HepG2 (cell line): ENCODE measurements at regions not wholly inside any gene's neighbourhood (a gene's known extent, or its start where the extent isn't known, plus 50 kb on each side); places are given as distances from the start of the nearest gene placed in this dataset.

ENCODE experiments used
- BRCA1 ChIP-seq: sonication (generic); formaldehyde crosslinking; IDR thresholded peaks from 2 replicates; pipeline ENCODE4 v1.4.0; 2020; ENCODE audit warnings: missing genetic modification reagents
- EED ChIP-seq: sonication (generic); formaldehyde crosslinking; IDR thresholded peaks from 2 replicates; pipeline ENCODE4 v1.5.0; 2020; ENCODE audit warnings: mild to moderate bottlenecking, missing genetic modification reagents
- KDM1A ChIP-seq: IDR thresholded peaks from 2 replicates; pipeline ENCODE4 v1.6.1; 2016; ENCODE audit warnings: missing compliant biosample characterization
- MIXL1 ChIP-seq: IDR thresholded peaks from 2 replicates; pipeline ENCODE4 v1.6.1; 2016
- POLR2AphosphoS2 ChIP-seq: IDR thresholded peaks from 2 replicates; pipeline ENCODE4 v1.6.1; 2011; ENCODE audit warnings: low read depth, low read length, improper control_type of control experiment
- TARDBP ChIP-seq: sonication (generic); formaldehyde crosslinking; IDR thresholded peaks from 2 replicates; pipeline ENCODE4 v1.8.0; 2022; ENCODE audit warnings: mild to moderate bottlenecking, missing genetic modification reagents
- TOE1 ChIP-seq: sonication (generic); formaldehyde crosslinking; IDR thresholded peaks from 2 replicates; pipeline ENCODE4 v1.4.0; 2020; ENCODE audit warnings: mild to moderate bottlenecking, missing genetic modification reagents
- U2AF1 ChIP-seq: fragments of 200-400 bp; formaldehyde crosslinking; optimal IDR thresholded peaks from 2 replicates; pipeline ENCODE3; 2017; ENCODE audit warnings: mild to moderate bottlenecking, low read depth, low read length
- ZNF564 ChIP-seq: sonication (generic); formaldehyde crosslinking; IDR thresholded peaks from 2 replicates; pipeline ENCODE4 v1.8.1; 2023; ENCODE audit warnings: mild to moderate bottlenecking, missing genetic modification reagents
- TF ChIP-seq, protein P1 (sequence below): sonication (generic); formaldehyde crosslinking; IDR thresholded peaks from 2 replicates; pipeline ENCODE4 v1.5.0; 2020; ENCODE audit warnings: mild to moderate bottlenecking, missing genetic modification reagents, moderate library complexity
- TF ChIP-seq, protein P2 (sequence below): sonication (generic); formaldehyde crosslinking; IDR thresholded peaks from 2 replicates; pipeline ENCODE4 v1.4.0; 2020; ENCODE audit warnings: missing genetic modification reagents

GRCh38 chr12:25677232-25677937 is 124.3 kb upstream of the LMNTD1 start:
- TF ChIP-seq, protein P1, sequence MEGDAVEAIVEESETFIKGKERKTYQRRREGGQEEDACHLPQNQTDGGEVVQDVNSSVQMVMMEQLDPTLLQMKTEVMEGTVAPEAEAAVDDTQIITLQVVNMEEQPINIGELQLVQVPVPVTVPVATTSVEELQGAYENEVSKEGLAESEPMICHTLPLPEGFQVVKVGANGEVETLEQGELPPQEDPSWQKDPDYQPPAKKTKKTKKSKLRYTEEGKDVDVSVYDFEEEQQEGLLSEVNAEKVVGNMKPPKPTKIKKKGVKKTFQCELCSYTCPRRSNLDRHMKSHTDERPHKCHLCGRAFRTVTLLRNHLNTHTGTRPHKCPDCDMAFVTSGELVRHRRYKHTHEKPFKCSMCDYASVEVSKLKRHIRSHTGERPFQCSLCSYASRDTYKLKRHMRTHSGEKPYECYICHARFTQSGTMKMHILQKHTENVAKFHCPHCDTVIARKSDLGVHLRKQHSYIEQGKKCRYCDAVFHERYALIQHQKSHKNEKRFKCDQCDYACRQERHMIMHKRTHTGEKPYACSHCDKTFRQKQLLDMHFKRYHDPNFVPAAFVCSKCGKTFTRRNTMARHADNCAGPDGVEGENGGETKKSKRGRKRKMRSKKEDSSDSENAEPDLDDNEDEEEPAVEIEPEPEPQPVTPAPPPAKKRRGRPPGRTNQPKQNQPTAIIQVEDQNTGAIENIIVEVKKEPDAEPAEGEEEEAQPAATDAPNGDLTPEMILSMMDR: 0 out of 2 replicates have a peak, but pooled peaks have one; percentile 9
- no peak for TF ChIP-seq TARDBP (CRISPR knock-in tag)
- TF ChIP-seq EED (CRISPR knock-in tag): no peak
- TF ChIP-seq ZNF564 (CRISPR knock-in tag): no peak
- no peak for TF ChIP-seq KDM1A
- TF ChIP-seq, protein P2, sequence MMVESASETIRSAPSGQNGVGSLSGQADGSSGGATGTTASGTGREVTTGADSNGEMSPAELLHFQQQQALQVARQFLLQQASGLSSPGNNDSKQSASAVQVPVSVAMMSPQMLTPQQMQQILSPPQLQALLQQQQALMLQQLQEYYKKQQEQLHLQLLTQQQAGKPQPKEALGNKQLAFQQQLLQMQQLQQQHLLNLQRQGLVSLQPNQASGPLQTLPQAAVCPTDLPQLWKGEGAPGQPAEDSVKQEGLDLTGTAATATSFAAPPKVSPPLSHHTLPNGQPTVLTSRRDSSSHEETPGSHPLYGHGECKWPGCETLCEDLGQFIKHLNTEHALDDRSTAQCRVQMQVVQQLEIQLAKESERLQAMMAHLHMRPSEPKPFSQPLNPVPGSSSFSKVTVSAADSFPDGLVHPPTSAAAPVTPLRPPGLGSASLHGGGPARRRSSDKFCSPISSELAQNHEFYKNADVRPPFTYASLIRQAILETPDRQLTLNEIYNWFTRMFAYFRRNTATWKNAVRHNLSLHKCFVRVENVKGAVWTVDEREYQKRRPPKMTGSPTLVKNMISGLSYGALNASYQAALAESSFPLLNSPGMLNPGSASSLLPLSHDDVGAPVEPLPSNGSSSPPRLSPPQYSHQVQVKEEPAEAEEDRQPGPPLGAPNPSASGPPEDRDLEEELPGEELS (CRISPR knock-in tag): no peak
- TF ChIP-seq TOE1 (CRISPR knock-in tag): no peak
- TF ChIP-seq U2AF1: no peak
- no peak for TF ChIP-seq MIXL1 (CRISPR knock-in tag)
- no peak for TF ChIP-seq POLR2AphosphoS2
- no peak for TF ChIP-seq BRCA1 (CRISPR knock-in tag)
